Fibroblast of skin of left biceps (primary cell): ENCODE measurements at regions not wholly inside any gene's neighbourhood (a gene's known extent, or its start where the extent isn't known, plus 50 kb on each side); places are given as distances from the start of the nearest gene placed in this dataset.

Source experiments
- DNase-seq, 2 experiments: peaks; one replicate each; pipeline ENCODE4 v3.0.0-alpha.2; 2013; ENCODE audit warnings: low read depth in 2 of 2

- DNase-seq = no peak
These were observed 259.6 kb downstream of the XXYLT1 start for GRCh38 chr3:195011231-195011834.

DNA sequence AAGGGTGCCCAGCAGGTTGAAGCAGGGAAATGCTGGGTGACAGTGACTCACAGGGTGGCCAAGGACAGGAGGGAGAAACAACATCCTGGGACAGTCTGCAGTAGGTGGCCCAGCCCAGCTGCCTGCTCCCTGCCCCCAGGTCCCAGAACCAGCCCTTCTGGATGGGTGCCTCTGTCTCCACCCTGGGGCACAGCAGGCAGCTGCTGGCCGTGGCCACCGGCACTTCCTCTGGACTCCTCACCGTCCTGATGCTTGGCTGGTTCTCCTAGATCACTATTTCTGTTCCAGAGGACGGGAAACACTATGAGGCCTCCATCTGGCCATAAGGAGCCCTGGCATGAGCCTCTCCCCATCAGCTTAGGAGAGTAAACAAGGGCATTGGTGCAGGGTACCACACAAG is 258.9 kb downstream of the XXYLT1 start:
- DNase-seq = no peak

GRCh38 chr3:195012571-195012970 is 258.4 kb downstream of the XXYLT1 start:
- no peak for DNase-seq

DNA sequence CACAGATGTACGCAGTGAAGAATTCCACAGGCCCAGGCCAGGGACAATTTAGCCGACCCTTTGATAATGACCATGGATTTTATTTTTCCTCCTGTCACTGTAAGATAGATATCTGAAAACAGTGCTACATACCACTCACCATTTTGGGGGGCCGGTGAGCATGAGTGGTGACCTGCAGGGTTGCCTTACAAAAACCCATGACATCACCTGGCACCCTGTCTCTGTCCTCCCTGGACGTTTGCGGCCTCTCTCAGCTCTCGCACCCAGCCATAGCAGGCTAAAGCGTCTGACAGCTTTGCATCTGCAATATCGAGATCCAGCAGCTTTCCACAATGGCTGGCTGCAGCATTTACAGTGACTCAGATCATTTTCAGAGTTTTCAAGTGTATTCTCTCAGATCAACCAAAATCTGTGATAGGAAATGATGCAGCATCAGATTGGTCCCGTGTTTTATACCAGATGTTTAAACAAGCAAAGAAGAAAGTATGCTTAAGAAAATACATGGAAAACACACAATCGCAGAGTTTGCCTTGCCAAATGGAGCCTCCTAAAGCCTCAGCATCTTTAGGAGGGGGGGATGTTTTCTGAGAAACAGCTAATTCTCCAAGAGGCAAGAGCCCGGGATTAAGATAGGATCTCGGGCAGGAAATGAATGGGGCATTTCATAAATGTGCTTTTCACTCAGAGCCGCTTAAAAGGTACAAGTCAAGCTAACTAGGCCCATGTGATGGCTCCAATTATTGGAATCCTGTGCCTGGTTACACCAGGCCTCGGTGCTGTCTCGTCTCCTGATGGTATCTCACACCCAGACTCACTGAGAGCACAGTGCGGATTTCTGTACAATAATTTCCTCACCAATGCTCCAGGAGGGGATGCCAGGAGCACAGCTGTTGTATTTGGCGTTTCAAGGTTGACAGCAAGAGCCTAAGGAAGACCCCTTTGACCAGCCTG is 257.3 kb downstream of the XXYLT1 start:
- DNase-seq = no peak

DNA sequence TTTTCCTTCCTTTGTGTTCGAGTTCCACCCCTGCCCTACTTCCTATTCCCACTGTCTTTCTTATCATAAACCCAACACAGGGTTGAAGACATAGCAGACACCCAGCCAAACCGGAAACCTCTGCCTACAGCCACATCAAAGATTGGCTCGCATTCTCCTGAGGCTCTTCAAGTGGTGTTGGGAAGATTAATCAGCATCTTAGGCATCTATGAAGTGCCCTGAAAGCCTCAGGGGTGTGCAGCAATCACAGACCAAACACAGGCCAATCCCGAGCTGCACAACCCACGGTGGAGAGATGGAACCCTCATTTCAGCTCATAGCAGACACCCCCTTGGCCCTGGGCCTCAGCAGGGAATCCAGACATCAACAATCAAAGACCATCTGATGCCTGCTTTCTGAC is 255.9 kb downstream of the XXYLT1 start:
- DNase-seq = no peak

GRCh38 chr3:195017151-195017550 is 253.8 kb downstream of the XXYLT1 start:
- no peak for DNase-seq
